ENCODE measurements at regions not wholly inside any gene's neighbourhood (a gene's known extent, or its start where the extent isn't known, plus 50 kb on each side); places are given as distances from the start of the nearest gene placed in this dataset.

DNA sequence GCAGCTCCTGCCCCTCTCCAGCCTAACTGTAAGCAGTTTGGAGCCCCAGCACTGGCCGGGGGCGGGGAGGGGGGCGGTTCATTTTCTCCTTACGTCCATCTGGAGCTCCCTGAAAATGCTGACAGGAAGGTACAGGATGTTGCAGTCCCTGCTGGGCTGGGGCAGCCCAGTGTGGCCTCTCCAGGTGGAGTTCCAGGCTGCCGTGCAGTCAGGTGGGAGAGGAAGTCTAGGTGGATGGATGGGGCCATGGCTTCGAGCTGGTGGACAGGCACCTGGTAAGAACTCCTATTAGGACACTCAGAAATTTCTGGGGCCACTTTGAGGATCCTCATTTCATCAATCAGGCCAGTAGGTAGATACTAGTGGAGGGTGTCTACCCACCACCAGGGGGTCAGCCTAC lies 295.2 kb downstream of the CDH26 start:
- no peak overlapping the region for H2AK9ac ChIP-seq (replicated peaks; ENCODE audit: low read depth, low read length, poor library complexity)
- dilution Hi-C loops (cut with HindIII; ENCODE audit: low sequenced_read_pairs, unreplicated experiment), result no loop called here
- H3K4ac ChIP-seq (ENCODE audit: low read depth, low read length), result no peak overlapping the region
- ChIA-PET CTCF (interaction anchor here (0.7 kb wide), 1 partner anchor 74 kb away, joined by 3 read pairs; no protein-coding TSS in a partner anchor), POLR2A (ENCODE audit: unreplicated experiment) (interaction anchor here (0.6 kb wide), 1 partner anchor 567 kb away, joined by 3 read pairs; no protein-coding TSS in a partner anchor)
- in situ Hi-C loops (cut with MboI; ENCODE audit: low sequenced_read_pairs), result no loop called here
- no peak overlapping the region for H3K18ac ChIP-seq (ENCODE audit: low read depth, low read length)
- no peaks in the 10 kb centered on the region for H3K79me1 ChIP-seq (ENCODE audit: low read depth in 1 of 2, low read length in 2 of 2)
- H4K20me1 ChIP-seq (ENCODE audit: insufficient read depth, low read length), result no peaks in the 10 kb centered on the region
- no peak overlapping the region for H4K8ac ChIP-seq (ENCODE audit: low read depth in 2 of 2, low read length in 2 of 2)
- H2BK120ac ChIP-seq (ENCODE audit: low read depth, low read length), result no peak overlapping the region
- intact Hi-C loops (cut with micrococcal nuclease), result no loop called here
- H2AK5ac ChIP-seq (ENCODE audit: low read depth, low read length), result no peak overlapping the region
- H3K27ac ChIP-seq (ENCODE audit: insufficient read depth, low read length), result no peak overlapping the region
- no peak for ATAC-seq (ENCODE audit: low read depth)
- H2BK20ac ChIP-seq (ENCODE audit: low read depth, low read length), result no peak overlapping the region; the same call in 1 of the 2 replicates
- peaks cover 17% of the 10 kb centered on the region for H3K4me1 ChIP-seq (ENCODE audit: control insufficient read depth, insufficient read depth, low read length)
- H4K5ac ChIP-seq (ENCODE audit: low read depth, low read length), result no peak overlapping the region
- H3K9ac ChIP-seq (ENCODE audit: low read depth, low read length), result no peak overlapping the region
- no peak overlapping the region for H3K14ac ChIP-seq (replicated peaks; ENCODE audit: low read depth, low read length)
- TF ChIP-seq CHD1 (IDR thresholded peaks at IDR 0.05; ENCODE audit: low read depth, low read length) (no peak), SMC3 (IDR thresholded peaks at IDR 0.05; ENCODE audit: low read depth, low read length) (no peak)
- no peak overlapping the region for H2AFZ ChIP-seq (replicated peaks; ENCODE audit: low read length, poor library complexity)
- no peak for DNase-seq
- no peak overlapping the region for H3K23ac ChIP-seq (ENCODE audit: low read depth, low read length)
- peaks cover 7% of the 10 kb centered on the region for H3K9me1 ChIP-seq (ENCODE audit: insufficient read depth, low read length)
- no peak overlapping the region for H2BK15ac ChIP-seq (ENCODE audit: low read depth, low read length)
- no peak overlapping the region for H3K4me3 ChIP-seq (ENCODE audit: insufficient read depth, low read depth, low read length)
- H3K36me3 ChIP-seq (ENCODE audit: control insufficient read depth, insufficient read depth, low read length), result no peaks in the 10 kb centered on the region
- no CpG with 5 or more reads among the region's 6 CpGs for WGBS, 2 experiments (ENCODE audit: extremely low coverage in 2 of 2, insufficient read length in 1 of 2)
- H3K56ac ChIP-seq (ENCODE audit: extremely low read depth, insufficient read depth, low read length), result no peak overlapping the region
- peaks cover 3% of the 10 kb centered on the region; the same call in 1 of the 2 replicates for H3K9me3 ChIP-seq (ENCODE audit: control insufficient read depth, insufficient read depth, low read length)
- H3K4me2 ChIP-seq (ENCODE audit: low read depth, low read length), result no peak overlapping the region
- no peak overlapping the region for H2BK5ac ChIP-seq (ENCODE audit: low read depth, low read length, poor library complexity, severe bottlenecking)
- no peaks in the 10 kb centered on the region for H3K27me3 ChIP-seq (ENCODE audit: control insufficient read depth, insufficient read depth, low read length)
- BruUV-seq (replicated peaks), result no TSS peak
- H4K91ac ChIP-seq (ENCODE audit: insufficient read depth, low read depth, low read length), result no peak overlapping the region
